Uterus (tissue), 3 donors: ENCODE measurements at regions not wholly inside any gene's neighbourhood (a gene's known extent, or its start where the extent isn't known, plus 50 kb on each side); places are given as distances from the start of the nearest gene placed in this dataset.
"Not testable (repeated sequence)": the region's sequence is repeated elsewhere in the genome, so short reads cannot be mapped to it uniquely, and the experiment has no call there.

Experiments used
- DNase-seq, 2 donors: peaks; one replicate each; pipeline ENCODE4 v3.0.0-alpha.2; 2019 to 2020
- H3K27ac ChIP-seq, 2 donors: fragments of 200-600 bp; sonication (generic); 1 replicate in 1 of 2; 2 replicates in 1 of 2; pipeline ENCODE4 v1.5.1; 2016 to 2018
- H3K27me3 ChIP-seq, 2 donors: fragments of 200-600 bp; sonication (generic); one replicate each; pipeline ENCODE4 v1.5.1; 2018 to 2019; ENCODE audit warnings: control low read depth in 1 of 2
- H3K36me3 ChIP-seq, 2 donors: fragments of 200-600 bp; sonication (generic); one replicate each; pipeline ENCODE4 v1.5.1; 2019; ENCODE audit warnings: control low read depth in 1 of 2
- H3K4me1 ChIP-seq, 2 donors: fragments of 200-600 bp; sonication (generic); one replicate each; pipeline ENCODE4 v1.5.1; 2018 to 2019; ENCODE audit warnings: control low read depth in 1 of 2
- H3K4me3 ChIP-seq, 2 donors: fragments of 200-600 bp; sonication (generic); 1 replicate in 1 of 2; 2 replicates in 1 of 2; pipeline ENCODE4 v1.5.1; 2018 to 2019; ENCODE audit warnings: mild to moderate bottlenecking in 1 of 2
- H3K9me3 ChIP-seq, 2 donors: fragments of 200-600 bp; sonication (generic); one replicate each; pipeline ENCODE4 v1.5.1; 2019; ENCODE audit warnings: control low read depth in 1 of 2
- CTCF ChIP-seq, 4 experiments: fragments of 200-600 bp in 2 of 4; fragments of 450-650 bp in 2 of 4; sonication (generic) in 2 of 4; IDR thresholded peaks; one replicate each; pipeline ENCODE4 v1.5.1; 2016 to 2019; ENCODE audit warnings: antibody characterized with exemption in 4 of 4, mild to moderate bottlenecking in 2 of 4, moderate library complexity in 1 of 4
- POLR2A ChIP-seq, 2 donors: fragments of 450-650 bp; IDR thresholded peaks; one replicate each; pipeline ENCODE4 v1.6.1; 2016; ENCODE audit warnings: antibody characterized with exemption in 2 of 2, mild to moderate bottlenecking in 1 of 2, moderate library complexity in 1 of 2
- intact Hi-C: fragments of 100-400 bp; cut with DNase I; formaldehyde crosslinking; loops from one replicate; pipeline ENCODE4 v1.15.1; 2023; ENCODE audit warnings: low total_unique reads
- donor health status: DM: yes; HTN: yes; CAD: no.

DNA sequence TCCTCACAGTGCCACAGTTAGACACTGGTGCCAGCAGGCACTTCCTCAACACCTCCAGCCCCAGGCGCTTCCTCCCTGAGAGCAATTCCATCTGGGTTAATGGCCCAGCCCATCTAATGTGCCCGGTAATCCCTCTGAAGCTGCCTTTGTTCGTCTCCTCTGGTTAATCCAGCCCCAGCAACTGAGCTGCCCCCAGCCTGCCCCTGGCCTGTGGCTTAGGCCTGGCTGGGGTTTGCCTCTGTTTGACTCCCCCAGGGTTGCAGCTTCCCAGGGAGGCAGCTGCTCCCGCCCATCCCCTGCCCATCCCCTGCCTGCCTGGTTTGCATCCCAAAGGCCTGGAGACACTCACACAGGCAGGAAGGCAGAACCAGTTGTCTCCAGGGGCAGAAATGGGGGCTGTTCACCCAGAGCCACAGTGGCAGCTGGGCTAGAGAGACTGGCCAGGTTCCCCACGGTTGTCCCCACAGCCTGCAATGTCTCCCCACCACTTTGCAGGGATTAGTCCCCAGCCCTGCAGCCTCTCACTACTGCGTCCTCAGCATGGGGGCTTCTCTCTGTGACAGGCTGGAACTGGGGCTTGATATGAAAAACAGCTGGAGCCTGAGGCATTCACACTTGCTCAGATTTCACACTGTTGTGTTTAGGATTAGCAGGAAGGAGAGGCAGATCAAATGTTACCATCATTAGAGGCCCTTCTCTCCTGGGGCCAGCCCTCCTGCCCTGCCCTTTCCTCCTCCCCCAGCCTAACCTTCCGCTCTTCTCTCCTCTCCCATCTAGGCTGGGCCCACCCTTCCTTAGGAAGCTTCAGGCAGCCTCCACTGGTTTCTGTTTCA, 120.2 kb downstream of the TLR5 start:
- no peak for TF ChIP-seq CTCF (IDR thresholded peaks at IDR 0.05)
- TF ChIP-seq POLR2A (IDR thresholded peaks at IDR 0.05): no peak
- H3K27ac ChIP-seq: no peak overlapping the region
- H3K9me3 ChIP-seq: no peaks in the 10 kb centered on the region
- no peak overlapping the region for H3K4me3 ChIP-seq
- DNase-seq: no peak
- H3K36me3 ChIP-seq: no peaks in the 10 kb centered on the region
- no peaks in the 10 kb centered on the region for H3K27me3 ChIP-seq
- no peaks in the 10 kb centered on the region for H3K4me1 ChIP-seq
- intact Hi-C loops: no loop called here

DNA sequence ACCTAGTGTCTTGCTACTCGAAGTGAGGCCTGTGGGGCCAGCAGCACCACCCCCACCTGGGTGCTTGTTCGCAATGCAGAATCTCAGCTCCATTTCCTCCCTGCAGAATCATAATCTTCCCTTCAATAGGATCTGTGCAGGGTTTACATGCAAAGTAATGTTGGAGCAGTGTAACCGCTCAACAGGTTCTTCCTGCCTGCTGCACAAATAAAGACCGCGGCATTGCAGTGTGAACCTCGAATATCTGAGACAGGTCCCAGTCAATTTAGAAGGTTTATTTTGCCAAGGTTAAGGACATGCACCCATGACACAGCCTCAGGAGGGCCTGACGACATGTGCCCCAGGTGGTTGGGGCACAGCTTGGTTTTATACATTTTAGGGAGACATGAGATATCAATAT, 119.2 kb downstream of the TLR5 start:
- Histone ChIP-seq H3K27ac (no peak overlapping the region), H3K9me3 (no peaks in the 10 kb centered on the region), H3K27me3 (no peaks in the 10 kb centered on the region), H3K4me1 (no peaks in the 10 kb centered on the region), H3K4me3 (no peak overlapping the region), H3K36me3 (no peaks in the 10 kb centered on the region)
- DNase-seq: no peak
- intact Hi-C loops: no loop called here
- no peak for TF ChIP-seq CTCF (IDR thresholded peaks at IDR 0.05)
- no peak for TF ChIP-seq POLR2A (IDR thresholded peaks at IDR 0.05)

GRCh38 chr1:223024486-223024885, 118.6 kb downstream of the TLR5 start:
- H3K9me3 ChIP-seq, intact Hi-C loops, H3K36me3 ChIP-seq, H3K27ac ChIP-seq, H3K4me1 ChIP-seq, H3K27me3 ChIP-seq, H3K4me3 ChIP-seq, DNase-seq: not testable (repeated sequence)

DNA sequence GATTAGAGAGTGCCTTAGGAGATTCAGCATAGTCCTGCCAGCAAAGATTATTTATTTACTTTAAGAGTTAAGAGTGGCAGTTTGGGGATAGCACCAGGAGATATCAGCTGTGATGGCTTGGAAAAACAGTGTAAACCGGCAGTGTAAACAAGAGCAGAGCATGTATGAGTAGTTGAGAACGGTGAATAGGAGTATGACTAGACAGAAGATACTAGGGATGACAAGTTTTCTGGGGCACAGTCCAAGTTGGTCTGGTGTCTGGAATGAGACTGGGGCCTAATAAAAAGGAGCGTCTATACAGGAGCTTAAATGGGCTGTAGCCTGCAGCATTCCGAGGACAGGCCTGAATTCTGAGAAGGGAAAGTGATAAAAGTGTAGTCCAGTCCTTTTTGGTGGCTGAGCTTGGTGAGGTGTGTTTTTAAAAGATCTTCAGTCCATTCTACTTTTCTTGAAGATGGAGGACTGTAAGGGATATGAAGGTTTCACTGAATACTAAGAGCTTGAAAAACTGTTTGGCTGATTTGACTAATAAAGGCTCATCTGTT, 117.8 kb downstream of the TLR5 start:
- H3K27ac ChIP-seq, DNase-seq, H3K27me3 ChIP-seq, H3K4me1 ChIP-seq, intact Hi-C loops, H3K36me3 ChIP-seq, H3K9me3 ChIP-seq, H3K4me3 ChIP-seq: not testable (repeated sequence)

GRCh38 chr1:223026639-223027038, 116.4 kb downstream of the TLR5 start:
- H3K27ac ChIP-seq, H3K4me1 ChIP-seq, DNase-seq, intact Hi-C loops, H3K27me3 ChIP-seq, H3K9me3 ChIP-seq, H3K36me3 ChIP-seq, H3K4me3 ChIP-seq: not testable (repeated sequence)

GRCh38 chr1:223029985-223030769, 112.9 kb downstream of the TLR5 start:
- H3K36me3 ChIP-seq: no peaks in the 10 kb centered on the region
- intact Hi-C loops: no loop called here
- TF ChIP-seq CTCF (IDR thresholded peaks at IDR 0.05): no peak
- TF ChIP-seq POLR2A (IDR thresholded peaks at IDR 0.05): no peak
- H3K9me3 ChIP-seq: no peaks in the 10 kb centered on the region
- no peak overlapping the region for H3K27ac ChIP-seq
- no peak overlapping the region for H3K4me3 ChIP-seq
- H3K27me3 ChIP-seq: no peaks in the 10 kb centered on the region
- no peaks in the 10 kb centered on the region for H3K4me1 ChIP-seq
- DNase-seq: no peak
